Activated CD8-positive, alpha-beta memory T cell treated with anti-CD3 and anti-CD28 coated beads, Interleukin-2, amount 10 ng/mL, durations not matched to agents 7 days and 5 days (primary cell): ENCODE measurements at regions not wholly inside any gene's neighbourhood (a gene's known extent, or its start where the extent isn't known, plus 50 kb on each side); places are given as distances from the start of the nearest gene placed in this dataset.

Experiments used
- ATAC-seq: fragments of 150-1000 bp; cut with Tn5 transposase; one replicate; pipeline ENCODE4 v1.10.0; 2021; ENCODE audit warnings: moderate library complexity
- CTCF ChIA-PET: fragments of 350-600 bp; sonication (Branson Sonifier 250); formaldehyde crosslinking; loops from one replicate; lab custom pipeline; 2021; ENCODE audit warnings: antibody characterized with exemption; lab: Charles Lee
- DNase-seq: peaks from one replicate; pipeline ENCODE4 v3.0.0-alpha.2; 2020
- H3K27ac Mint-ChIP-seq: one replicate; pipeline ENCODE4 v1.8.0; 2021; ENCODE audit warnings: mild to moderate bottlenecking, mixed read lengths
- H3K27me3 Mint-ChIP-seq: one replicate; pipeline ENCODE4 v1.8.0; 2021; ENCODE audit warnings: mixed read lengths
- H3K36me3 Mint-ChIP-seq: one replicate; pipeline ENCODE4 v1.8.0; 2021; ENCODE audit warnings: mild to moderate bottlenecking, mixed read lengths
- H3K4me1 Mint-ChIP-seq: one replicate; pipeline ENCODE4 v1.8.0; 2021; ENCODE audit warnings: mixed read lengths
- H3K4me3 Mint-ChIP-seq: one replicate; pipeline ENCODE4 v1.8.0; 2021; ENCODE audit warnings: mild to moderate bottlenecking, moderate library complexity, mixed read lengths
- H3K9me3 Mint-ChIP-seq: one replicate; pipeline ENCODE4 v1.8.0; 2022; ENCODE audit warnings: low read depth, mixed read lengths

- Mint-ChIP-seq H3K27me3 (no peaks in the 10 kb centered on the region), H3K4me1 (no peaks in the 10 kb centered on the region), H3K36me3 (no peaks in the 10 kb centered on the region), H3K27ac (no peak overlapping the region), H3K9me3 (peaks cover 6% of the 10 kb centered on the region), H3K4me3 (no peak overlapping the region)
- ATAC-seq (no peak), DNase-seq (no peak)
- CTCF ChIA-PET = no interaction called here
Observed at GRCh38 chr3:80559701-80560100, 791.9 kb upstream of the ROBO1 start.

- H3K36me3 Mint-ChIP-seq = no peaks in the 10 kb centered on the region
- peaks cover 6% of the 10 kb centered on the region for H3K9me3 Mint-ChIP-seq
Observed at GRCh38 chr3:80556763-80557162, 789.0 kb upstream of the ROBO1 start.

GRCh38 chr3:80554304-80554703 lies 786.5 kb upstream of the ROBO1 start:
- Mint-ChIP-seq H3K4me1 (no peaks in the 10 kb centered on the region), H3K27me3 (no peaks in the 10 kb centered on the region), H3K4me3 (no peak overlapping the region), H3K27ac (no peak overlapping the region), H3K36me3 (no peaks in the 10 kb centered on the region), H3K9me3 (peaks cover 7% of the 10 kb centered on the region)
- ATAC-seq (no peak), DNase-seq (no peak)
- CTCF ChIA-PET = no interaction called here

More at GRCh38 chr3:80556763-80557162, 789.0 kb upstream of the ROBO1 start:
- Mint-ChIP-seq H3K4me3 (no peak overlapping the region), H3K27ac (no peak overlapping the region), H3K4me1 (no peaks in the 10 kb centered on the region), H3K27me3 (no peaks in the 10 kb centered on the region)
- ATAC-seq = no peak
- CTCF ChIA-PET = no interaction called here
- DNase-seq = no peak

- Mint-ChIP-seq H3K27me3 (no peaks in the 10 kb centered on the region), H3K36me3 (no peaks in the 10 kb centered on the region), H3K4me3 (no peak overlapping the region), H3K4me1 (no peaks in the 10 kb centered on the region), H3K27ac (no peak overlapping the region), H3K9me3 (peaks cover 5% of the 10 kb centered on the region)
- CTCF ChIA-PET = no interaction called here
- no peak for ATAC-seq
- DNase-seq = no peak
Observed at GRCh38 chr3:80553211-80553610, 785.4 kb upstream of the ROBO1 start.

GRCh38 chr3:80550174-80550573 lies 782.4 kb upstream of the ROBO1 start:
- Mint-ChIP-seq H3K27me3 (no peaks in the 10 kb centered on the region), H3K9me3 (peaks cover 5% of the 10 kb centered on the region), H3K27ac (no peak overlapping the region), H3K36me3 (no peaks in the 10 kb centered on the region), H3K4me1 (no peaks in the 10 kb centered on the region), H3K4me3 (no peak overlapping the region)
- DNase-seq = no peak
- CTCF ChIA-PET = no interaction called here
- ATAC-seq = no peak

GRCh38 chr3:80549173-80549572 lies 781.4 kb upstream of the ROBO1 start:
- no peaks in the 10 kb centered on the region for H3K36me3 Mint-ChIP-seq
- no peaks in the 10 kb centered on the region for H3K4me1 Mint-ChIP-seq
- H3K27ac Mint-ChIP-seq = no peak overlapping the region
- CTCF ChIA-PET = no interaction called here
- DNase-seq (no peak), ATAC-seq (no peak)
- peaks cover 8% of the 10 kb centered on the region for H3K9me3 Mint-ChIP-seq
- H3K4me3 Mint-ChIP-seq = no peak overlapping the region
- H3K27me3 Mint-ChIP-seq = no peaks in the 10 kb centered on the region

GRCh38 chr3:80543154-80543553 lies 775.4 kb upstream of the ROBO1 start:
- CTCF ChIA-PET = no interaction called here
- Mint-ChIP-seq H3K9me3 (peaks cover 7% of the 10 kb centered on the region), H3K36me3 (no peaks in the 10 kb centered on the region), H3K27ac (no peak overlapping the region), H3K4me3 (no peak overlapping the region), H3K4me1 (no peaks in the 10 kb centered on the region), H3K27me3 (no peaks in the 10 kb centered on the region)
- ATAC-seq (no peak), DNase-seq (no peak)

GRCh38 chr3:80542456-80542855 lies 774.7 kb upstream of the ROBO1 start:
- no peaks in the 10 kb centered on the region for H3K36me3 Mint-ChIP-seq
- CTCF ChIA-PET = no interaction called here
- ATAC-seq = no peak
- no peak overlapping the region for H3K27ac Mint-ChIP-seq
- no peaks in the 10 kb centered on the region for H3K27me3 Mint-ChIP-seq
- no peak for DNase-seq
- H3K4me3 Mint-ChIP-seq = no peak overlapping the region
- H3K9me3 Mint-ChIP-seq = peaks cover 7% of the 10 kb centered on the region
- no peaks in the 10 kb centered on the region for H3K4me1 Mint-ChIP-seq

GRCh38 chr3:80537680-80538079 lies 769.9 kb upstream of the ROBO1 start:
- ATAC-seq (no peak), DNase-seq (no peak)
- Mint-ChIP-seq H3K4me1 (no peaks in the 10 kb centered on the region), H3K9me3 (peaks cover 3% of the 10 kb centered on the region), H3K27ac (no peak overlapping the region), H3K27me3 (no peaks in the 10 kb centered on the region), H3K4me3 (no peak overlapping the region), H3K36me3 (no peaks in the 10 kb centered on the region)
- CTCF ChIA-PET = no interaction called here

GRCh38 chr3:80535286-80535685 lies 767.5 kb upstream of the ROBO1 start:
- no peaks in the 10 kb centered on the region for H3K27me3 Mint-ChIP-seq
- H3K4me1 Mint-ChIP-seq = no peaks in the 10 kb centered on the region
- no peaks in the 10 kb centered on the region for H3K36me3 Mint-ChIP-seq
- no peak overlapping the region for H3K27ac Mint-ChIP-seq
- ATAC-seq = no peak
- CTCF ChIA-PET = no interaction called here
- DNase-seq = no peak
- H3K9me3 Mint-ChIP-seq = no peaks in the 10 kb centered on the region
- no peak overlapping the region for H3K4me3 Mint-ChIP-seq

GRCh38 chr3:80533553-80533952 lies 765.8 kb upstream of the ROBO1 start:
- Mint-ChIP-seq H3K4me3 (no peak overlapping the region), H3K36me3 (no peaks in the 10 kb centered on the region), H3K9me3 (peaks cover 3% of the 10 kb centered on the region), H3K27ac (no peak overlapping the region), H3K4me1 (no peaks in the 10 kb centered on the region), H3K27me3 (no peaks in the 10 kb centered on the region)
- DNase-seq (no peak), ATAC-seq (no peak)
- CTCF ChIA-PET = no interaction called here

GRCh38 chr3:80526153-80526552 lies 758.4 kb upstream of the ROBO1 start:
- Mint-ChIP-seq H3K27ac (no peak overlapping the region), H3K4me3 (no peak overlapping the region), H3K4me1 (no peaks in the 10 kb centered on the region), H3K9me3 (peaks cover 5% of the 10 kb centered on the region), H3K27me3 (no peaks in the 10 kb centered on the region), H3K36me3 (no peaks in the 10 kb centered on the region)
- CTCF ChIA-PET = no interaction called here
- no peak for ATAC-seq
- no peak for DNase-seq

- Mint-ChIP-seq H3K27ac (no peak overlapping the region), H3K9me3 (peaks cover 5% of the 10 kb centered on the region), H3K27me3 (no peaks in the 10 kb centered on the region), H3K4me1 (no peaks in the 10 kb centered on the region), H3K4me3 (no peak overlapping the region), H3K36me3 (no peaks in the 10 kb centered on the region)
- CTCF ChIA-PET = no interaction called here
- no peak for DNase-seq
- ATAC-seq = no peak
Observed at GRCh38 chr3:80521081-80521480, 753.3 kb upstream of the ROBO1 start.

- Mint-ChIP-seq H3K9me3 (peaks cover 9% of the 10 kb centered on the region), H3K4me3 (no peak overlapping the region), H3K36me3 (no peaks in the 10 kb centered on the region), H3K27ac (no peak overlapping the region), H3K27me3 (no peaks in the 10 kb centered on the region), H3K4me1 (no peaks in the 10 kb centered on the region)
- CTCF ChIA-PET = no interaction called here
- DNase-seq = no peak
- no peak for ATAC-seq
Observed at GRCh38 chr3:80519436-80519835, 751.6 kb upstream of the ROBO1 start.

GRCh38 chr3:80496452-80496851 lies 728.7 kb upstream of the ROBO1 start:
- no peak overlapping the region for H3K27ac Mint-ChIP-seq
- CTCF ChIA-PET = no interaction called here
- H3K27me3 Mint-ChIP-seq = no peaks in the 10 kb centered on the region
- peaks cover 15% of the 10 kb centered on the region for H3K9me3 Mint-ChIP-seq
- no peaks in the 10 kb centered on the region for H3K4me1 Mint-ChIP-seq
- no peak overlapping the region for H3K4me3 Mint-ChIP-seq
- ATAC-seq = no peak
- no peaks in the 10 kb centered on the region for H3K36me3 Mint-ChIP-seq
- DNase-seq = no peak
